ENCODE measurements at regions not wholly inside any gene's neighbourhood (a gene's known extent, or its start where the extent isn't known, plus 50 kb on each side); places are given as distances from the start of the nearest gene placed in this dataset.
A peak's percentile ranks its signal among the peaks of the same experiment; 100 is the strongest.

DNA sequence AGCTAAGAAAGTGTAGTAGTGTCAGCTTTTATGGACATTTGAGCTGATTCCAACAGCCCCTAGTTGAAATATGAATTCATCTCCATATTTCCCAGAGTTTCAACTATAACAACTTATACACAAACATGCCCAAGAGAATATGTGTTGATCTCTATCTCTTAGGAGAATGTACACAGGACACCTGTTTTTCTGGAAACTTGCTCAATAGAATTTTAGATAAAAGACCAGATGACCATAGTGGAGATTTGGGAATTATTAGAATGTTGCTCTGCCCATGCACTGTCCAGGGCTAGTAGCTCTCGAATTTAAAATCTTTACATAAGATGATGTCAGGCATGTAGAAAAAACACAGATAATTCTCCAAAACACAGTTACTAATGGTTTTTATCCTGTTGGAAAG, 162.3 kb upstream of the VRK2 start:
- Mint-ChIP-seq H3K4me3 (no peak overlapping the region), H3K27ac (no peak overlapping the region), H3K36me3 (ENCODE audit: low read depth) (no peaks in the 10 kb centered on the region), H3K9me3 (no peaks in the 10 kb centered on the region), H3K27me3 (ENCODE audit: insufficient read depth) (peaks cover 2% of the 10 kb centered on the region; the same call in 1 of the 2 replicates), H3K4me1 (ENCODE audit: low read depth) (peaks cover 18% of the 10 kb centered on the region)
- TF ChIP-seq, protein P1, sequence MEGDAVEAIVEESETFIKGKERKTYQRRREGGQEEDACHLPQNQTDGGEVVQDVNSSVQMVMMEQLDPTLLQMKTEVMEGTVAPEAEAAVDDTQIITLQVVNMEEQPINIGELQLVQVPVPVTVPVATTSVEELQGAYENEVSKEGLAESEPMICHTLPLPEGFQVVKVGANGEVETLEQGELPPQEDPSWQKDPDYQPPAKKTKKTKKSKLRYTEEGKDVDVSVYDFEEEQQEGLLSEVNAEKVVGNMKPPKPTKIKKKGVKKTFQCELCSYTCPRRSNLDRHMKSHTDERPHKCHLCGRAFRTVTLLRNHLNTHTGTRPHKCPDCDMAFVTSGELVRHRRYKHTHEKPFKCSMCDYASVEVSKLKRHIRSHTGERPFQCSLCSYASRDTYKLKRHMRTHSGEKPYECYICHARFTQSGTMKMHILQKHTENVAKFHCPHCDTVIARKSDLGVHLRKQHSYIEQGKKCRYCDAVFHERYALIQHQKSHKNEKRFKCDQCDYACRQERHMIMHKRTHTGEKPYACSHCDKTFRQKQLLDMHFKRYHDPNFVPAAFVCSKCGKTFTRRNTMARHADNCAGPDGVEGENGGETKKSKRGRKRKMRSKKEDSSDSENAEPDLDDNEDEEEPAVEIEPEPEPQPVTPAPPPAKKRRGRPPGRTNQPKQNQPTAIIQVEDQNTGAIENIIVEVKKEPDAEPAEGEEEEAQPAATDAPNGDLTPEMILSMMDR (IDR thresholded peaks at IDR 0.05), result no peak
- DNase-seq, result no peak

DNA sequence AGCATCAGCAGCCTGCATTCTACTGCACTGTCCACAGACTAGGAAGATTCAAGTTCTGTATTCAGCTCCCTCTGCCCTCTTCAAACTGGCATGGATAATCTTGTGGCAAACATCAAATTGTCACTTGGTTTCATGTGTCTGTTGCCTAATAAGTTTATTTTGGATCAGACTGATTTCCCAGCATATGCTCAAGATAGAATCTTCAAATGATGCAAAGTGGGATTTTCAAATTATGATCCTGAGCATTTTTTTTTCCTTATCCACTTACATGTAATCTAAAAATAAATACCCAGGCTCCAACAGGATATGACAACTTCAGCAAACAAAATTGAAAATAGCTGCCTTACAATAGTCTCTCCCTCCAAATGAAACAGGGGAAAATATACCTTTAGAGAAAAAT, 160.9 kb upstream of the VRK2 start:
- no peaks in the 10 kb centered on the region for H3K36me3 Mint-ChIP-seq (ENCODE audit: low read depth)
- TF ChIP-seq, protein P1 (IDR thresholded peaks at IDR 0.05), result no peak
- no peak overlapping the region for H3K27ac Mint-ChIP-seq
- peaks cover 31% of the 10 kb centered on the region for H3K4me1 Mint-ChIP-seq (ENCODE audit: low read depth)
- no peak for DNase-seq
- no peak overlapping the region for H3K4me3 Mint-ChIP-seq
- H3K9me3 Mint-ChIP-seq, result no peaks in the 10 kb centered on the region
- H3K27me3 Mint-ChIP-seq (ENCODE audit: insufficient read depth), result peaks cover 2% of the 10 kb centered on the region; the same call in 1 of the 2 replicates

DNA sequence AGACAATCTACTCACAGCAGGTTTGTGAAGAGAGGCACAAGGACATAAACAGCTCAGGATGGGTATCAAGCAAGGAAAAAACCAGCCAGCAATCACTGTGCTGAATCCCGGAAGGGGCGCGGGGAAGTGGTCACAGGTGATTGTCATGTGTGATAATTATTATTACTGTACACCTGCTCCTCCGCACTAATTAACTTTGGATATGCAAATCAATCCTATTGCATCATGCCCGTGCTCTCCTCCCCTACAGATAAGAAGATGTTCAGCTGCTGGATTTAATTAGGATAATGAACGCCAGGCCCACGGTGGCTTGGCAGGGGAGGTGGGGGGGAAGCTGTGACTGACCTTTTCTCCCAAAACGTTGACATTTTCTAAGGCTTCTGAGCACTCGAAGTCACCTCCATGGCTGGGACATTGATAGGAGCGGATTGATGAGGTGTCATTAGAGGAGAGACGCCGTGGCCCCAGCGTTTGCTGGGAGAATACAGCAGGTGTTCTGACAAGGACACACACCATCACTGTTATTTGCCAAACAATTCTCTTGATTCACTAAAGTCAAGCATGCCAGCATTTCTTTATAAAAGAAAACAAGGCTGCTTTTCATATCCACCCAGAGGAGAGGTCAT, 160.3 kb upstream of the VRK2 start:
- Mint-ChIP-seq H3K9me3 (no peaks in the 10 kb centered on the region), H3K36me3 (ENCODE audit: low read depth) (no peaks in the 10 kb centered on the region), H3K4me3 (no peak overlapping the region), H3K4me1 (ENCODE audit: low read depth) (peaks cover 36% of the 10 kb centered on the region), H3K27ac (no peak overlapping the region), H3K27me3 (ENCODE audit: insufficient read depth) (peaks cover 2% of the 10 kb centered on the region; the same call in 1 of the 2 replicates)
- no peak for DNase-seq
- TF ChIP-seq, protein P1 (IDR thresholded peaks at IDR 0.05), result no peak

DNA sequence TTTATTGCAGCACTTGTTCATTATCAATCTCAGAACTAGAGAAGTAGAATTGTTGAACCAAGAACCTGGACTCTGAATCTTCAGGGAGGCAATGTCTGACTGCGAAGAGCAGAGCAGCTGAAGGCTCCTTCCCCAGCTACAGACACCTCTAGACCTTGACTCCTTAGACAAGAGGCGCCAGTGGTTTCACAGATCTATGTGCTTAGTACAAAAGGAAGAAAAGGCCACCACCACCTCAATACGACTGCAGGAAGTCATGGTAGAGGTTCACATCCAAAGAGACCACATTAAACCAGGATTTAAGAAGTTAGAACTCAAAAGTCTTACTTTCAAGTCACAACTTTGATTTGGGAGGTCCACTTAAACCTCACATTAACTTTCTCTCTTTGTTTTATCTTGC, 158.1 kb upstream of the VRK2 start:
- H3K36me3 Mint-ChIP-seq (ENCODE audit: low read depth), result no peaks in the 10 kb centered on the region
- DNase-seq, result no peak
- H3K9me3 Mint-ChIP-seq, result no peaks in the 10 kb centered on the region
- no peak overlapping the region for H3K4me3 Mint-ChIP-seq
- no peak overlapping the region for H3K27ac Mint-ChIP-seq
- H3K27me3 Mint-ChIP-seq (ENCODE audit: insufficient read depth), result peaks cover 2% of the 10 kb centered on the region; the same call in 1 of the 2 replicates
- TF ChIP-seq, protein P1 (IDR thresholded peaks at IDR 0.05), result no peak
- peaks cover 53% of the 10 kb centered on the region for H3K4me1 Mint-ChIP-seq (ENCODE audit: low read depth)

- Mint-ChIP-seq H3K27me3 (ENCODE audit: insufficient read depth) (peaks cover 2% of the 10 kb centered on the region; the same call in 1 of the 2 replicates), H3K4me3 (peak overlapping the region; percentile 30; the same call in 1 of the 2 replicates), H3K36me3 (ENCODE audit: low read depth) (no peaks in the 10 kb centered on the region), H3K4me1 (ENCODE audit: low read depth) (peaks cover 59% of the 10 kb centered on the region), H3K27ac (peak overlapping the region; percentile 73), H3K9me3 (no peaks in the 10 kb centered on the region)
- TF ChIP-seq, protein P1 (IDR thresholded peaks at IDR 0.05), result no peak
- peak; percentile 83 for DNase-seq
Observed at GRCh38 chr2:57890464-57890863, 156.1 kb upstream of the VRK2 start.

Measured in HFFc6 (cell line).